GM12878 (cell line): ENCODE measurements at regions not wholly inside any gene's neighbourhood (a gene's known extent, or its start where the extent isn't known, plus 50 kb on each side); places are given as distances from the start of the nearest gene placed in this dataset.

Source experiments
- ATAC-seq: fragments of 200-7000 bp; cut with Tn5 transposase; 3 replicates; pipeline ENCODE4 v1.9.1; 2020; ENCODE audit warnings: mild to moderate bottlenecking, moderate library complexity
- BruUV-seq: library from RNA; stranded (reverse); fragments of 400-500 nt; replicated peaks from 2 replicates; lab custom pipeline; 2021; lab: Mats Ljungman, UMichigan
- CTCF ChIA-PET: fragments of 300-600 bp; sonication (Branson Sonifier 250); formaldehyde crosslinking; extraction: SDS; loops from one replicate; lab custom pipeline; 2021; ENCODE audit warnings: inconsistent platforms; lab: Yijun Ruan, JAX
- POLR2A ChIA-PET: fragments of 350-600 bp; formaldehyde crosslinking; extraction: SDS; loops from one replicate; lab custom pipeline; 2021; ENCODE audit warnings: inconsistent platforms; lab: Charles Lee
- RAD21 ChIA-PET: fragments of 300-600 bp; sonication (Branson Sonifier 250); formaldehyde crosslinking; loops from one replicate; lab custom pipeline; 2023; ENCODE audit warnings: antibody characterized with exemption; ENCODE audit not compliant: unreplicated experiment; lab: Charles Lee
- SMC1A ChIA-PET: fragments of 300-600 bp; sonication (Branson Sonifier 250); formaldehyde crosslinking; loops from one replicate; lab custom pipeline; 2023; ENCODE audit not compliant: unreplicated experiment, uncharacterized antibody; lab: Charles Lee
- DNase-seq: peaks from one replicate; pipeline ENCODE4 v3.0.0-alpha.2; 2011; ENCODE audit warnings: low read depth, low spot score
- FAIRE-seq: peaks from 3 replicates; lab custom pipeline; 2011; peaks lifted over from hg19 to GRCh38; lab: Jason Lieb, UNC
- H2AFZ ChIP-seq: 2 replicates; pipeline ENCODE4 v1.6.0; 2011; ENCODE audit warnings: low read depth, low read length, control low read depth; ENCODE audit not compliant: control insufficient read depth
- H3K27ac ChIP-seq: 2 replicates; pipeline ENCODE4 v1.5.1; 2011; ENCODE audit warnings: control low read depth; ENCODE audit not compliant: control insufficient read depth, insufficient read depth
- H3K27me3 ChIP-seq, 2 experiments: replicated peaks in 1 of 2; 2 replicates each; pipeline versions ENCODE4 v1.6.0 to v1.6.1; 2011; ENCODE audit warnings: low read length in 1 of 2; ENCODE audit not compliant: control insufficient read depth in 2 of 2, insufficient read depth in 2 of 2
- H3K36me3 ChIP-seq, 2 experiments: 2 replicates each; pipeline ENCODE4 v1.5.1; 2011; ENCODE audit warnings: low read length in 1 of 2; ENCODE audit not compliant: control insufficient read depth in 2 of 2, insufficient read depth in 2 of 2
- H3K4me1 ChIP-seq: 2 replicates; pipeline ENCODE4 v1.6.1; 2011; ENCODE audit warnings: mild to moderate bottlenecking, low read length, moderate library complexity, mixed read lengths; ENCODE audit not compliant: control insufficient read depth, insufficient read depth
- H3K4me2 ChIP-seq: 2 replicates; pipeline ENCODE4 v1.6.0; 2011; ENCODE audit warnings: control low read depth; ENCODE audit not compliant: control insufficient read depth, insufficient read depth
- H3K4me3 ChIP-seq: fragments of 200-600 bp; sonication (generic); 2 replicates; pipeline ENCODE4 v1.5.1; 2016
- H3K79me2 ChIP-seq: 2 replicates; pipeline ENCODE4 v1.6.0; 2011; ENCODE audit warnings: low read length; ENCODE audit not compliant: control insufficient read depth, insufficient read depth
- H3K9ac ChIP-seq: 2 replicates; pipeline ENCODE4 v1.8.0; 2011; ENCODE audit warnings: low read length, control low read depth, mixed read lengths; ENCODE audit not compliant: control insufficient read depth, insufficient read depth
- H3K9me3 ChIP-seq: replicated peaks from 3 replicates; pipeline ENCODE4 v1.5.1; 2011; ENCODE audit warnings: mild to moderate bottlenecking, low read length; ENCODE audit not compliant: control insufficient read depth, insufficient read depth
- H4K20me1 ChIP-seq: 2 replicates; pipeline ENCODE4 v1.6.0; 2011; ENCODE audit not compliant: control insufficient read depth, insufficient read depth
- CREM ChIP-seq: IDR thresholded peaks from 2 replicates; pipeline ENCODE4 v1.6.1; 2014; ENCODE audit warnings: antibody characterized with exemption, low read depth
- ESRRA ChIP-seq: IDR thresholded peaks from 2 replicates; pipeline ENCODE4 v1.6.1; 2012; ENCODE audit warnings: mild to moderate bottlenecking, low read length, improper control_type of control experiment
- IKZF1 ChIP-seq: fragments of 450-650 bp; conservative IDR thresholded peaks from 2 replicates; pipeline ENCODE4 v1.6.1; 2017; ENCODE audit warnings: antibody characterized with exemption, mild to moderate bottlenecking
- PBX3 ChIP-seq: IDR thresholded peaks from 2 replicates; pipeline ENCODE4 v1.6.1; 2011; ENCODE audit warnings: mild to moderate bottlenecking, low read depth, low read length, moderate library complexity; ENCODE audit not compliant: insufficient replicate concordance
- SMC3 ChIP-seq: IDR thresholded peaks from 2 replicates; pipeline ENCODE4 v1.6.1; 2011; ENCODE audit warnings: low read length, improper control_type of control experiment, borderline replicate concordance
- TBL1XR1 ChIP-seq: IDR thresholded peaks from 2 replicates; pipeline ENCODE4 v1.6.1; 2012; ENCODE audit warnings: low read depth, low read length, improper control_type of control experiment
- USF2 ChIP-seq: IDR thresholded peaks from 2 replicates; pipeline ENCODE4 v1.6.1; 2011; ENCODE audit warnings: low read depth, low read length, improper control_type of control experiment, borderline replicate concordance
- WGBS: methylation state at CpG from one replicate; pipeline ENCODE4 v1.1.6; 2016; ENCODE audit warnings: low lambda C conversion rate; ENCODE audit not compliant: insufficient replicate concordance, insufficient coverage; ENCODE audit errors: missing lambda C conversion rate; 5-methylcytosine and 5-hydroxymethylcytosine counted together
- in situ Hi-C: fragments of 300-500 bp; cut with MboI; formaldehyde crosslinking; loops from 9 replicates; pipeline ENCODE4 v1.14.3; 2018; ENCODE audit warnings: mixed read lengths
- intact Hi-C: fragments of 100-400 bp; cut with micrococcal nuclease; formaldehyde crosslinking; loops from one replicate; pipeline ENCODE4 v1.14.2; 2022; ENCODE audit not compliant: unreplicated experiment

GRCh38 chr10:130459011-130459410 is 322.8 kb downstream of the GLRX3 start:
- Histone ChIP-seq H3K4me2 (no peak overlapping the region), H2AFZ (no peak overlapping the region), H3K27me3 (no peaks in the 10 kb centered on the region), H3K27ac (no peak overlapping the region), H3K4me1 (no peaks in the 10 kb centered on the region), H4K20me1 (no peaks in the 10 kb centered on the region), H3K9me3 (no peaks in the 10 kb centered on the region), H3K4me3 (no peak overlapping the region), H3K9ac (no peak overlapping the region), H3K79me2 (no peaks in the 10 kb centered on the region), H3K36me3 (no peaks in the 10 kb centered on the region)
- ATAC-seq (no peak), DNase-seq (no peak), FAIRE-seq (no peak)
- intact Hi-C loops, result no loop called here
- POLR2A ChIA-PET, result no interaction called here
- BruUV-seq, result no TSS peak
- CTCF ChIA-PET, result no interaction called here
- in situ Hi-C loops, result no loop called here
- 4% methylated on average over 4 of the region's 4 CpGs for WGBS
- SMC1A ChIA-PET, result no interaction called here
- RAD21 ChIA-PET, result no interaction called here
- TF ChIP-seq IKZF1, result no peak
- TF ChIP-seq ESRRA, result no peak
- TF ChIP-seq SMC3, result no peak
- TF ChIP-seq USF2, result no peak
- TF ChIP-seq PBX3, result no peak
- TF ChIP-seq CREM, result no peak
- TF ChIP-seq TBL1XR1, result no peak
- TF ChIP-seq, all 136 proteins: peak for 0
